MCF 10A (cell line): ENCODE measurements at regions not wholly inside any gene's neighbourhood (a gene's known extent, or its start where the extent isn't known, plus 50 kb on each side); places are given as distances from the start of the nearest gene placed in this dataset.
A peak's percentile ranks its signal among the peaks of the same experiment; 100 is the strongest.

Experiments
- BruUV-seq: library from RNA; stranded (reverse); fragments of 400-500 nt; replicated peaks from 2 replicates; lab custom pipeline; 2021; lab: Mats Ljungman, UMichigan
- CTCF ChIA-PET: fragments of 300-600 bp; sonication (Branson Sonifier 250); formaldehyde crosslinking; extraction: SDS; loops from one replicate; lab custom pipeline; 2021; ENCODE audit warnings: antibody characterized with exemption, inconsistent platforms; lab: Yijun Ruan, JAX
- POLR2A ChIA-PET: fragments of 300-600, 350-650 bp; sonication (Branson Sonifier 250); formaldehyde crosslinking; extraction: SDS; loops from one replicate; lab custom pipeline; 2020; ENCODE audit warnings: antibody characterized with exemption, inconsistent platforms; lab: Yijun Ruan, JAX
- DNase-seq: peaks from one replicate; pipeline ENCODE4 v3.0.0-alpha.2; 2018; ENCODE audit not compliant: unreplicated experiment
- H3K27ac Mint-ChIP-seq: one replicate; pipeline ENCODE4 v1.8.0; 2022; ENCODE audit warnings: mild to moderate bottlenecking, low read depth, mixed read lengths; ENCODE audit not compliant: unreplicated experiment
- H3K27me3 Mint-ChIP-seq: one replicate; pipeline ENCODE4 v1.8.0; 2022; ENCODE audit warnings: mixed read lengths; ENCODE audit not compliant: insufficient read depth, unreplicated experiment
- H3K36me3 Mint-ChIP-seq: one replicate; pipeline ENCODE4 v1.8.0; 2022; ENCODE audit warnings: mild to moderate bottlenecking, moderate library complexity, mixed read lengths; ENCODE audit not compliant: insufficient read depth, unreplicated experiment
- H3K4me1 Mint-ChIP-seq: one replicate; pipeline ENCODE4 v1.8.0; 2022; ENCODE audit warnings: mixed read lengths; ENCODE audit not compliant: insufficient read depth, unreplicated experiment
- H3K4me3 Mint-ChIP-seq: one replicate; pipeline ENCODE4 v1.8.0; 2022; ENCODE audit warnings: mild to moderate bottlenecking, moderate library complexity, mixed read lengths; ENCODE audit not compliant: unreplicated experiment
- H3K9me3 Mint-ChIP-seq: one replicate; pipeline ENCODE4 v1.8.0; 2022; ENCODE audit warnings: mixed read lengths; ENCODE audit not compliant: unreplicated experiment
- CTCF ChIP-seq: fragments of 200-600 bp; IDR thresholded peaks from one replicate; pipeline ENCODE4 v1.8.0; 2022; ENCODE audit warnings: antibody characterized with exemption, mild to moderate bottlenecking; ENCODE audit not compliant: unreplicated experiment
- intact Hi-C: fragments of 100-400 bp; cut with micrococcal nuclease; formaldehyde crosslinking; loops from 2 replicates; pipeline ENCODE4 v1.14.1; 2022

- no peak for DNase-seq
- Mint-ChIP-seq H3K9me3 (no peaks in the 10 kb centered on the region), H3K4me3 (no peak overlapping the region), H3K36me3 (no peaks in the 10 kb centered on the region), H3K4me1 (peaks cover 26% of the 10 kb centered on the region), H3K27ac (peak overlapping the region; percentile 21), H3K27me3 (no peaks in the 10 kb centered on the region)
- TF ChIP-seq CTCF, result no peak
- intact Hi-C loops, result no loop called here
- BruUV-seq, result no TSS peak
- POLR2A ChIA-PET, result interaction anchor here (14.4 kb wide), 1 partner anchor 88 kb away, joined by 240 read pairs; the partner anchor contains the start of gene ZFP36L2
- CTCF ChIA-PET, result interaction anchor here (0.6 to 1.5 kb wide), 3 partner anchors 93 to 171 kb away, joined by 3 to 4 read pairs (median 3); no protein-coding TSS in a partner anchor
Measured at GRCh38 chr2:43136011-43136799, 90.2 kb downstream of the ZFP36L2 start.

- H3K27ac Mint-ChIP-seq, result peak overlapping the region; percentile 21
- DNase-seq, result no peak
- ChIA-PET CTCF (interaction anchor here (0.6 to 1.5 kb wide), 3 partner anchors 77 to 104 kb away, joined by 3 to 4 read pairs (median 4); no protein-coding TSS in a partner anchor), POLR2A (interaction anchor here (14.4 kb wide), 1 partner anchor 88 kb away, joined by 240 read pairs; the partner anchor contains the start of gene ZFP36L2)
- H3K9me3 Mint-ChIP-seq, result no peaks in the 10 kb centered on the region
- H3K27me3 Mint-ChIP-seq, result no peaks in the 10 kb centered on the region
- no peak overlapping the region for H3K4me3 Mint-ChIP-seq
- peaks cover 27% of the 10 kb centered on the region for H3K4me1 Mint-ChIP-seq
- H3K36me3 Mint-ChIP-seq, result no peaks in the 10 kb centered on the region
- intact Hi-C loops, result no loop called here
- no peak for TF ChIP-seq CTCF
- BruUV-seq, result no TSS peak
Measured at GRCh38 chr2:43135583-43135982, 90.8 kb downstream of the ZFP36L2 start.

GRCh38 chr2:43134571-43134889 is 91.9 kb downstream of the ZFP36L2 start:
- no peak for DNase-seq
- POLR2A ChIA-PET, result interaction anchor here (1.6 to 14.4 kb wide), 2 partner anchors 24 to 89 kb away, joined by 5 to 240 read pairs; partner anchors contain the start of gene ZFP36L2

More at GRCh38 chr2:43134571-43134889, 91.9 kb downstream of the ZFP36L2 start:
- no peaks in the 10 kb centered on the region for H3K36me3 Mint-ChIP-seq
- TF ChIP-seq CTCF, result no peak
- intact Hi-C loops, result loop anchor here (5.0 kb wide), 1 partner anchor 33 kb away; no protein-coding TSS in a partner anchor
- peaks cover 38% of the 10 kb centered on the region for H3K4me1 Mint-ChIP-seq
- no peak overlapping the region for H3K4me3 Mint-ChIP-seq
- no peaks in the 10 kb centered on the region for H3K9me3 Mint-ChIP-seq
- CTCF ChIA-PET, result interaction anchor here (0.5 to 1.5 kb wide), 3 partner anchors 23 to 95 kb away, joined by 3 read pairs; no protein-coding TSS in a partner anchor
- no peak overlapping the region for H3K27ac Mint-ChIP-seq
- no peaks in the 10 kb centered on the region for H3K27me3 Mint-ChIP-seq
- BruUV-seq, result no TSS peak
